HCT116 (cell line): ENCODE measurements at regions not wholly inside any gene's neighbourhood (a gene's known extent, or its start where the extent isn't known, plus 50 kb on each side); places are given as distances from the start of the nearest gene placed in this dataset.

Experiments used
- ATAC-seq: fragments of 200-7000 bp; cut with Tn5 transposase; 2 replicates; pipeline ENCODE4 v1.9.1; 2020; ENCODE audit warnings: mild to moderate bottlenecking, moderate library complexity
- BruUV-seq: library from RNA; stranded (reverse); fragments of 400-500 nt; replicated peaks from 2 replicates; lab custom pipeline; 2021; lab: Mats Ljungman, UMichigan
- CTCF ChIA-PET: fragments of 300-600 bp; sonication (Branson Sonifier 250); formaldehyde crosslinking; loops from one replicate; lab custom pipeline; 2021; ENCODE audit warnings: antibody characterized with exemption; lab: Charles Lee
- POLR2A ChIA-PET: fragments of 300-600, 350-600 bp; sonication (Branson Sonifier 250); formaldehyde crosslinking; loops from one replicate; lab custom pipeline; 2021; ENCODE audit warnings: antibody characterized with exemption; lab: Charles Lee
- RAD21 ChIA-PET, 2 experiments: fragments of 300-600 bp; sonication (Branson Sonifier 250); formaldehyde crosslinking; loops; one replicate each; lab custom pipeline; 2023; ENCODE audit warnings: low total read pairs in 2 of 2; ENCODE audit not compliant: uncharacterized antibody in 2 of 2, unreplicated experiment in 2 of 2, low non-redundant PET in 1 of 2; lab: Charles Lee
- DNase-seq: peaks from one replicate; pipeline ENCODE4 v3.0.0-alpha.2; 2010; ENCODE audit warnings: low read depth, low spot score
- H2AFZ ChIP-seq: fragments of 200-600 bp; shearing (Covaris generic), sonication (generic); 2 replicates; pipeline ENCODE4 v1.6.1; 2017; ENCODE audit warnings: low read depth, mixed run types, mixed read lengths, antibody characterized with exemption, low read length; ENCODE audit not compliant: poor library complexity, severe bottlenecking
- H3K27ac ChIP-seq: 2 replicates; pipeline ENCODE4 v1.5.1; 2012; ENCODE audit warnings: low read depth, low read length
- H3K27me3 ChIP-seq: fragments of 200-600 bp; sonication (generic); 2 replicates; pipeline ENCODE4 v1.6.1; 2016; ENCODE audit warnings: mixed run types, low read length, mixed read lengths; ENCODE audit not compliant: insufficient read depth
- H3K36me3 ChIP-seq, 2 experiments: fragments of 200-500 bp in 1 of 2; fragments of 200-600 bp in 1 of 2; sonication (Bioruptor generic) in 1 of 2; sonication (generic) in 1 of 2; 2 replicates each; pipeline versions ENCODE4 v1.5.1 to v1.6.1; 2014 to 2016; ENCODE audit warnings: low read length in 2 of 2, inconsistent platforms in 1 of 2, mixed read lengths in 1 of 2, mixed run types in 1 of 2; ENCODE audit not compliant: insufficient read depth in 2 of 2, control insufficient read depth in 1 of 2
- H3K4me1 ChIP-seq, 2 experiments: fragments of 200-600 bp in 1 of 2; sonication (generic) in 1 of 2; 2 replicates each; pipeline versions ENCODE4 v1.5.1 to v1.6.1; 2012 to 2017; ENCODE audit warnings: low read length in 2 of 2, inconsistent platforms in 1 of 2, mild to moderate bottlenecking in 1 of 2, mixed read lengths in 1 of 2, mixed run types in 1 of 2, moderate library complexity in 1 of 2; ENCODE audit not compliant: insufficient read depth in 2 of 2, control insufficient read depth in 1 of 2
- H3K4me2 ChIP-seq: fragments of 200-600 bp; sonication (generic); 2 replicates; pipeline ENCODE4 v1.6.1; 2017; ENCODE audit warnings: mixed run types, low read length, mixed read lengths
- H3K4me3 ChIP-seq, 2 experiments: fragments of 200-600 bp in 1 of 2; sonication (generic) in 1 of 2; replicated peaks in 1 of 2; 2 replicates each; pipeline ENCODE4 v1.5.1; 2011 to 2016; ENCODE audit warnings: low read length in 2 of 2, control low read depth in 1 of 2, low read depth in 1 of 2, mild to moderate bottlenecking in 1 of 2, mixed read lengths in 1 of 2, mixed run types in 1 of 2
- H3K79me2 ChIP-seq: fragments of 200-600 bp; sonication (generic); 2 replicates; pipeline ENCODE4 v1.6.1; 2017; ENCODE audit warnings: mild to moderate bottlenecking, mixed run types, low read length, moderate library complexity, mixed read lengths; ENCODE audit not compliant: insufficient read depth
- H3K9ac ChIP-seq: fragments of 200-600 bp; sonication (generic); 2 replicates; pipeline ENCODE4 v1.6.1; 2016; ENCODE audit warnings: low read length, mixed read lengths
- H3K9me2 ChIP-seq: fragments of 200-600 bp; sonication (generic), shearing (Covaris generic); 2 replicates; pipeline ENCODE4 v1.6.1; 2017; ENCODE audit warnings: mixed run types, mild to moderate bottlenecking, moderate library complexity; ENCODE audit not compliant: insufficient read depth
- H3K9me3 ChIP-seq, 2 experiments: fragments of 200-500 bp in 1 of 2; fragments of 200-600 bp in 1 of 2; sonication (Bioruptor generic) in 1 of 2; sonication (generic) in 1 of 2; 2 replicates each; pipeline ENCODE4 v1.6.1; 2014 to 2017; ENCODE audit warnings: low read length in 2 of 2, mixed read lengths in 2 of 2, inconsistent platforms in 1 of 2, low read depth in 1 of 2, mild to moderate bottlenecking in 1 of 2, mixed run types in 1 of 2, moderate library complexity in 1 of 2; ENCODE audit not compliant: control insufficient read depth in 1 of 2, insufficient read depth in 1 of 2
- H4K20me1 ChIP-seq: fragments of 200-600 bp; sonication (generic), shearing (Covaris generic); 2 replicates; pipeline ENCODE4 v1.6.1; 2017; ENCODE audit warnings: mixed run types, mild to moderate bottlenecking, moderate library complexity; ENCODE audit not compliant: insufficient read depth
- CBX3 ChIP-seq: IDR thresholded peaks from 2 replicates; pipeline ENCODE4 v1.6.1; 2012; ENCODE audit warnings: low read depth
- CEBPB ChIP-seq: IDR thresholded peaks from 2 replicates; pipeline ENCODE4 v1.6.1; 2012; ENCODE audit warnings: low read depth
- EGR1 ChIP-seq: IDR thresholded peaks from 2 replicates; pipeline ENCODE4 v1.6.1; 2012; ENCODE audit warnings: low read depth
- ELF1 ChIP-seq: IDR thresholded peaks from 2 replicates; pipeline ENCODE4 v1.6.1; 2012; ENCODE audit warnings: low read depth, borderline replicate concordance
- EZH2 ChIP-seq: fragments of 200-600 bp; sonication (generic); IDR thresholded peaks from 2 replicates; pipeline ENCODE4 v1.6.1; 2017; ENCODE audit warnings: antibody characterized with exemption, mixed run types
- EZH2phosphoT487 ChIP-seq: fragments of 200-600 bp; IDR thresholded peaks from 2 replicates; pipeline ENCODE4 v1.6.1; 2018; ENCODE audit warnings: antibody characterized with exemption, borderline replicate concordance
- FOSL1 ChIP-seq: IDR thresholded peaks from 2 replicates; pipeline ENCODE4 v1.6.1; 2012; ENCODE audit warnings: low read depth
- JUND ChIP-seq: IDR thresholded peaks from 2 replicates; pipeline ENCODE4 v1.6.1; 2012
- POLR2A ChIP-seq: IDR thresholded peaks from 2 replicates; pipeline ENCODE4 v1.7.0; 2011; ENCODE audit warnings: borderline replicate concordance; ENCODE audit not compliant: insufficient read depth, insufficient read length; ENCODE audit errors: extremely low read depth
- RAD21 ChIP-seq: IDR thresholded peaks from 2 replicates; pipeline ENCODE4 v1.6.1; 2012; ENCODE audit warnings: low read depth, mild to moderate bottlenecking
- SP1 ChIP-seq: IDR thresholded peaks from 2 replicates; pipeline ENCODE4 v1.6.1; 2012; ENCODE audit warnings: low read depth
- SRF ChIP-seq: IDR thresholded peaks from 2 replicates; pipeline ENCODE4 v1.6.1; 2012; ENCODE audit warnings: low read depth
- TCF7L2 ChIP-seq: IDR thresholded peaks from 2 replicates; pipeline ENCODE4 v1.7.0; 2011; ENCODE audit warnings: borderline replicate concordance, inconsistent platforms; ENCODE audit not compliant: insufficient read depth, insufficient read length; ENCODE audit errors: extremely low read depth
- YY1 ChIP-seq: IDR thresholded peaks from 2 replicates; pipeline ENCODE4 v1.6.1; 2011; ENCODE audit warnings: low read length, low read depth, moderate library complexity, mild to moderate bottlenecking; ENCODE audit not compliant: insufficient replicate concordance; ENCODE audit errors: extremely low read depth
- ZFX ChIP-seq: fragments of 450-650 bp; IDR thresholded peaks from 2 replicates; pipeline ENCODE4 v1.6.1; 2017
- ZNF274 ChIP-seq: fragments of 200-500 bp; sonication (Bioruptor generic); IDR thresholded peaks from 2 replicates; pipeline ENCODE4 v1.6.1; 2014; ENCODE audit warnings: mild to moderate bottlenecking, low read depth, low read length, inconsistent platforms
- intact Hi-C: fragments of 100-400 bp; cut with micrococcal nuclease; formaldehyde crosslinking; loops from 2 replicates; pipeline ENCODE4 v1.10.0; 2022
- TF ChIP-seq, protein P1 (sequence below), 3 experiments: fragments of 200-600 bp in 1 of 3; sonication (generic) in 1 of 3; IDR thresholded peaks in 2 of 3; conservative IDR thresholded peaks in 1 of 3; 2 replicates each; pipeline ENCODE4 v1.5.1; 2012 to 2017; ENCODE audit warnings: low read depth in 2 of 3, low read length in 2 of 3, antibody characterized with exemption in 1 of 3, borderline replicate concordance in 1 of 3, control low read depth in 1 of 3, mild to moderate bottlenecking in 1 of 3, mixed read lengths in 1 of 3, mixed run types in 1 of 3, moderate library complexity in 1 of 3; ENCODE audit not compliant: insufficient read depth in 1 of 3
- TF ChIP-seq, protein P2 (sequence below): IDR thresholded peaks from 2 replicates; pipeline ENCODE4 v1.6.1; 2012; ENCODE audit warnings: low read depth
- TF ChIP-seq, protein P3 (sequence below): IDR thresholded peaks from 2 replicates; pipeline ENCODE4 v1.6.1; 2012
- TF ChIP-seq, protein P4 (sequence below): IDR thresholded peaks from 2 replicates; pipeline ENCODE4 v1.6.1; 2011; ENCODE audit warnings: mild to moderate bottlenecking, low read length, moderate library complexity; ENCODE audit not compliant: insufficient replicate concordance; ENCODE audit errors: extremely low read depth

DNA sequence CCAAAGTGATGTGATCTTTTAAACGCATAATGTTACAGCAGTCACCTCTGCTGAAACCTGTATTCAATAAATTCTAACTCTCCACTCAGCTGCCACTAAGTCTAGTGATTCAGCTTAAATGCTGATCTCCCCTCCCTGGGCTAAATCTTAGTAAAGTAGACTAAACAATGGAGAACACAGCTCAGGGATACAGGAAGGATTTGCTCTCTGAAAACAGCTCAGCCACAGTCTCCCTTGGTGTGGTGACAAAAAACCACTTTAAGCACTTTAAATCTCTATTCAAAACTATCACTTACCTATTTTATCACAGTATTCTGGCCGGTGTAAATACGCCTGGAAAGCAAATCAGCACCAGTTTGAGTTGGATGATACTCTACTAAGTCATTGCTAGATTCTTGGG, 130.6 kb downstream of the RFX6 start:
- Histone ChIP-seq H3K9ac (no peak overlapping the region), H3K4me3 (no peak overlapping the region), H3K27ac (no peak overlapping the region), H3K4me1 (no peaks in the 10 kb centered on the region), H2AFZ (no peak overlapping the region), H3K4me2 (no peak overlapping the region), H3K79me2 (no peaks in the 10 kb centered on the region), H3K9me3 (no peaks in the 10 kb centered on the region), H3K9me2 (no peaks in the 10 kb centered on the region), H4K20me1 (no peaks in the 10 kb centered on the region), H3K27me3 (no peaks in the 10 kb centered on the region), H3K36me3 (no peaks in the 10 kb centered on the region)
- no peak for DNase-seq
- RAD21 ChIA-PET: no interaction called here
- no peak for ATAC-seq
- TF ChIP-seq CEBPB (no peak), ZFX (no peak), EZH2 (no peak), JUND (no peak), EZH2phosphoT487 (no peak), TCF7L2 (no peak), FOSL1 (no peak), POLR2A (no peak), YY1 (no peak), CBX3 (no peak), ZNF274 (no peak), SP1 (no peak), EGR1 (no peak), SRF (no peak), RAD21 (no peak), ELF1 (no peak)
- TF ChIP-seq, protein P1, sequence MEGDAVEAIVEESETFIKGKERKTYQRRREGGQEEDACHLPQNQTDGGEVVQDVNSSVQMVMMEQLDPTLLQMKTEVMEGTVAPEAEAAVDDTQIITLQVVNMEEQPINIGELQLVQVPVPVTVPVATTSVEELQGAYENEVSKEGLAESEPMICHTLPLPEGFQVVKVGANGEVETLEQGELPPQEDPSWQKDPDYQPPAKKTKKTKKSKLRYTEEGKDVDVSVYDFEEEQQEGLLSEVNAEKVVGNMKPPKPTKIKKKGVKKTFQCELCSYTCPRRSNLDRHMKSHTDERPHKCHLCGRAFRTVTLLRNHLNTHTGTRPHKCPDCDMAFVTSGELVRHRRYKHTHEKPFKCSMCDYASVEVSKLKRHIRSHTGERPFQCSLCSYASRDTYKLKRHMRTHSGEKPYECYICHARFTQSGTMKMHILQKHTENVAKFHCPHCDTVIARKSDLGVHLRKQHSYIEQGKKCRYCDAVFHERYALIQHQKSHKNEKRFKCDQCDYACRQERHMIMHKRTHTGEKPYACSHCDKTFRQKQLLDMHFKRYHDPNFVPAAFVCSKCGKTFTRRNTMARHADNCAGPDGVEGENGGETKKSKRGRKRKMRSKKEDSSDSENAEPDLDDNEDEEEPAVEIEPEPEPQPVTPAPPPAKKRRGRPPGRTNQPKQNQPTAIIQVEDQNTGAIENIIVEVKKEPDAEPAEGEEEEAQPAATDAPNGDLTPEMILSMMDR (IDR thresholded peaks at IDR 0.05 in 2 of 3, conservative IDR thresholded peaks at IDR 0.05 in 1 of 3; ENCODE audit: borderline replicate concordance in 1 of 3, insufficient read depth in 1 of 3, low read depth in 2 of 3, low read length in 2 of 3): no peak
- TF ChIP-seq, protein P2, sequence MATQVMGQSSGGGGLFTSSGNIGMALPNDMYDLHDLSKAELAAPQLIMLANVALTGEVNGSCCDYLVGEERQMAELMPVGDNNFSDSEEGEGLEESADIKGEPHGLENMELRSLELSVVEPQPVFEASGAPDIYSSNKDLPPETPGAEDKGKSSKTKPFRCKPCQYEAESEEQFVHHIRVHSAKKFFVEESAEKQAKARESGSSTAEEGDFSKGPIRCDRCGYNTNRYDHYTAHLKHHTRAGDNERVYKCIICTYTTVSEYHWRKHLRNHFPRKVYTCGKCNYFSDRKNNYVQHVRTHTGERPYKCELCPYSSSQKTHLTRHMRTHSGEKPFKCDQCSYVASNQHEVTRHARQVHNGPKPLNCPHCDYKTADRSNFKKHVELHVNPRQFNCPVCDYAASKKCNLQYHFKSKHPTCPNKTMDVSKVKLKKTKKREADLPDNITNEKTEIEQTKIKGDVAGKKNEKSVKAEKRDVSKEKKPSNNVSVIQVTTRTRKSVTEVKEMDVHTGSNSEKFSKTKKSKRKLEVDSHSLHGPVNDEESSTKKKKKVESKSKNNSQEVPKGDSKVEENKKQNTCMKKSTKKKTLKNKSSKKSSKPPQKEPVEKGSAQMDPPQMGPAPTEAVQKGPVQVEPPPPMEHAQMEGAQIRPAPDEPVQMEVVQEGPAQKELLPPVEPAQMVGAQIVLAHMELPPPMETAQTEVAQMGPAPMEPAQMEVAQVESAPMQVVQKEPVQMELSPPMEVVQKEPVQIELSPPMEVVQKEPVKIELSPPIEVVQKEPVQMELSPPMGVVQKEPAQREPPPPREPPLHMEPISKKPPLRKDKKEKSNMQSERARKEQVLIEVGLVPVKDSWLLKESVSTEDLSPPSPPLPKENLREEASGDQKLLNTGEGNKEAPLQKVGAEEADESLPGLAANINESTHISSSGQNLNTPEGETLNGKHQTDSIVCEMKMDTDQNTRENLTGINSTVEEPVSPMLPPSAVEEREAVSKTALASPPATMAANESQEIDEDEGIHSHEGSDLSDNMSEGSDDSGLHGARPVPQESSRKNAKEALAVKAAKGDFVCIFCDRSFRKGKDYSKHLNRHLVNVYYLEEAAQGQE: no peak
- TF ChIP-seq, protein P3, sequence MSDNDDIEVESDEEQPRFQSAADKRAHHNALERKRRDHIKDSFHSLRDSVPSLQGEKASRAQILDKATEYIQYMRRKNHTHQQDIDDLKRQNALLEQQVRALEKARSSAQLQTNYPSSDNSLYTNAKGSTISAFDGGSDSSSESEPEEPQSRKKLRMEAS: no peak
- TF ChIP-seq, protein P4, sequence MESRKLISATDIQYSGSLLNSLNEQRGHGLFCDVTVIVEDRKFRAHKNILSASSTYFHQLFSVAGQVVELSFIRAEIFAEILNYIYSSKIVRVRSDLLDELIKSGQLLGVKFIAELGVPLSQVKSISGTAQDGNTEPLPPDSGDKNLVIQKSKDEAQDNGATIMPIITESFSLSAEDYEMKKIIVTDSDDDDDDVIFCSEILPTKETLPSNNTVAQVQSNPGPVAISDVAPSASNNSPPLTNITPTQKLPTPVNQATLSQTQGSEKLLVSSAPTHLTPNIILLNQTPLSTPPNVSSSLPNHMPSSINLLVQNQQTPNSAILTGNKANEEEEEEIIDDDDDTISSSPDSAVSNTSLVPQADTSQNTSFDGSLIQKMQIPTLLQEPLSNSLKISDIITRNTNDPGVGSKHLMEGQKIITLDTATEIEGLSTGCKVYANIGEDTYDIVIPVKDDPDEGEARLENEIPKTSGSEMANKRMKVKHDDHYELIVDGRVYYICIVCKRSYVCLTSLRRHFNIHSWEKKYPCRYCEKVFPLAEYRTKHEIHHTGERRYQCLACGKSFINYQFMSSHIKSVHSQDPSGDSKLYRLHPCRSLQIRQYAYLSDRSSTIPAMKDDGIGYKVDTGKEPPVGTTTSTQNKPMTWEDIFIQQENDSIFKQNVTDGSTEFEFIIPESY: no peak
- CTCF ChIA-PET: no interaction called here
- BruUV-seq: no TSS peak
- POLR2A ChIA-PET: no interaction called here
- intact Hi-C loops: no loop called here
